H4 (cell line): ENCODE measurements at regions not wholly inside any gene's neighbourhood (a gene's known extent, or its start where the extent isn't known, plus 50 kb on each side); places are given as distances from the start of the nearest gene placed in this dataset.
"Not testable (repeated sequence)": the region's sequence is repeated elsewhere in the genome, so short reads cannot be mapped to it uniquely, and the experiment has no call there.

Source experiments
- DNase-seq: peaks from one replicate; pipeline ENCODE4 v3.0.0-alpha.2; 2015; ENCODE audit warnings: low spot score

DNA sequence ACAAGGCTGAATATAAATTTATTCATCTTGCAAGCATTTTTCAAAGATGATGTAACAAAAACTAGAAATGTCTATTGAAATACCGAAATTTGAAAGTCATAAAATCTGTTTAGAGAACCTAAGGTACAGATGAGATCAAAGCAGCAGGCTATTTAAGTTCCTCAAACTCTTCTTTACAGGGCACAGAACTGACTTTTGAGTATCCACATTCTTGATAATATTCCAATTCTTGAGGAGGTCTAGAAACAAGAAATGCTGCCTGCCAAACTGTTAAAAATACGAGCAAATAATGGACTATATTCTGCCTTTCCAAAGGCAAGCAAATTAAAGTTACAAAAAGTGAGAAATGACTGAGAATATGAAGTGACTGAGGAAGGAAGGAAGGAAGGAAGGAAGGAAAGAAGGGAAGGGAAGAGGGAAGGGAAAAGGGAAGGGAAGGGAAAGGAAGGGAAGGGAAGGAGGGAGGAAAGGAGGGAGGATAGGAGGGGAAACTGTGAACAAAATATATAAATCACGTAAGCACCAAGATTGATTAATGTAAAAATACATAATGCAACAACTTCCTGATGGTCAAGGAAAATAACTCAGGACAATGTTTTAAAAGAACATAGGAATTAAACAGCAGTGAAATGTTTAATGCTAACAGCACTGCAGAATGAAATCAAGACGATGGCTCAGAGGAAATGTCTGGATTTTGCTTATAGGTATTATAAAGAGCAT, 248.9 kb upstream of the HNRNPA3 start:
- DNase-seq = no peak

DNA sequence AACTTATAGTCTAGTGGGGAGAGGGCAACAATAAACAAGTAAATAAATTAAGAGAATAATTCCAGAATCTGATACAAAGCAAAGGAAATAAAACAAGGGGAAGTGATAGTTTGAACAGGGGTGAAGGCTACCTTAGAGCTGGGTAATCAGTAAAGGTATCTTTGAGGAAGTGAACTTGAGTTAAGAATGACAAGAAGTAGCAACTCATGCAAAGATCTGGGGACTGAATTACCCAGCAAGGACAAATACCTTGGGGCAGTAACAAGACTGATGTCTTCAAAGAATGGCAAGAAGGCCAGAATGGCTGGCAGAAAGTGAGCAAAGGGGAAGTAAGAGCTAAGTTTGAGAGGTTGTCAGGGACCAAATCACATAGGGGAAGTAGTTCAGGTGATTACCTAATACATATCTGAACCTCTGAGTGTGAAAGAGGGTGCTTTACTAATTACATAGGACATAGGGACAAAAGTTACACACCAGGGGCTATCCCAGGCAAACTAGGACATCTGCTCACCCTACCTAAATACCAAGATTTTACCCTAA, 244.6 kb upstream of the HNRNPA3 start:
- no peak for DNase-seq

DNA sequence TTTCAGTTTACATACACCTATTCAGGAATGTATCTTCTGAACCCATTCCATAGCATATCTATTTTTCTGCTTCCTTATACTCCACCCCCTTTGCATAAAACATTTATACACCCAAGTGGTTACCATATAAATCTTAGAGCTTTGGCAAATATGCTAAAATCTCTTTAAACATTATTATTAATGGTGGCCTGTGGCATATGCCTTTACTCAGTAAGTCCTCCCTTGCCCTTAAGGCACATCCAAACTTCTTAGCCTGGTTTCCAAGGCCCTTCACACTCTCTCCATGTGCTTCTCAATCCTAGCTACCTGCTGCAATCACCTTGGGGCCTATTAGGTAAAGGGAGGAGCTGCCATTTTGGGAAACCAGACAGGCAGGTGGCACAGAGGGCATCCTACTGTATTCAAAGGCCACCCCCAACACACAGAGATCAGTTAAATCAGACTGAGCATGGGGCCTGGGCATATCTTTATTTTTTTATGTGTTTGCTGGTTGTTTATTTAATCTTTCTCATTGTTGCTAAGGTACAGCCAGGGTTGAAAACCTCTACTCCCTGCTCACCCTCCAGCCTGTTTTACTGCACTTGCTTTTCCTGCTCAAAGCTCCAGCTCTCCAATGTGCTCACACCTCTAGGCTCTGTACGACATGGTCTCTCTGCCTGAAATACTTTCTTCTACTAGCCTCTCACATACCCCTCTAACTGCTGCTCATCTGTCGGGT, 242.8 kb upstream of the HNRNPA3 start:
- no peak for DNase-seq

DNA sequence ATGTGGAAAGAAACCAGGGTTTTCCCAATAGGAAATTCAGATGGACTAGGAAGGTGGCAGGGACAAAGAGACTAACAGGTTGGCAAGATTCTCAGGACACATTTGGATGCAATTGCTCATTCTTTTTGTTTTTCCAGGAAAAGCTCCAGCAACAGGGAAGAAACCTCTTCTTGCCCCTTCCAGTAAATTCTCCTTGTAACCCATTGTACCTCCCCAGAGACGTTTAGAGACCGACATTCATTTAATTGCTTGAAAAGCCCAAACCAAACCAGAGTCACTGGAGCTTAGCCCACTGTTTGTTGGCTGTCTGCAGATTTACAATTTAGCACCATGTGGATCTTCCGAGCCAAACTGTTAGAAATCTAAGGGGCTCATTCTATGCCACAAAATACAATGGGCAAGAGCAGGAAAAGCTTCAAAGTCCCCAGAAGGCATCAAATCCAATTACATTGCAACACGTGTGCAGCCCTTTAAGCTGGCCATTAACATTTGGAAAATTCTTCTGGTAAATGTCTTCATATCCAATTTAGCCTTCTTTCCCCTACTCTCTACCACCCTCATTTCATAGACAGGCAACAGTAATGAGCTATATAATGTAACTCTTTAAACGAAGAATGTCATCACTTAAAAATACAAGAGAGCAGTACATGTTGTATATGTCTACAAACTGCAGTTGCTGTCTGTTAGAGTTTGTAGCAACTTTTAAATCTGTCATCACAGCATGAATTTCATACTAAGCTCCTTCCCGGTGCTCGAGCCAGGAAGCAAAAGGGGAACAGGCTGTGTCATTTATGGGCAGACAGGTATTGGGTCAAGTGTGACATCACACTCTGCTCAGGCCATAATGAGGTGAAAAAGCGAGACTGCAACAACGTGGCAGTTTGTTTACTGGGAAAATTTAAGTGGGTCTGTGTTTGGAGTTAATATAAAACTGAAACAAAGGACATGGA, 235.6 kb upstream of the HNRNPA3 start:
- no peak for DNase-seq

DNA sequence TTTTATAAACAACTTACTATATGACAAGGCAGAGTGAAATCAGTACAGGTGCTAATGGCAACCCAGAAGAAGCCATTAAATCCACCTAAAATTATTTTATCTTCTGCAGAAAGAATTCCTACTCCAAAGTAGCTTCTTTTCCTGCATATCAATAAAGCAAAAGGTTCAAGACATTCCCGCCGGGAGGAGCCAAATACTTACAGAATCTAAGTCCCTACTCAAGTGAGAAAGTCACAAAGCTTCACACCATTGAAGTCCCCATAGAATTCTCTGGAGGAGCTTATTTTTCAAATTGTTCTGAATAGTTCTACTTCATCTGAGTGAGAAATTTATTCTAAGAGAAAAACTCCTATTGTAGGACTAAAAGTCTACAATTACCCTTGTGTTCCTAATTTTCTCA, 233.7 kb upstream of the HNRNPA3 start:
- DNase-seq = no peak

DNA sequence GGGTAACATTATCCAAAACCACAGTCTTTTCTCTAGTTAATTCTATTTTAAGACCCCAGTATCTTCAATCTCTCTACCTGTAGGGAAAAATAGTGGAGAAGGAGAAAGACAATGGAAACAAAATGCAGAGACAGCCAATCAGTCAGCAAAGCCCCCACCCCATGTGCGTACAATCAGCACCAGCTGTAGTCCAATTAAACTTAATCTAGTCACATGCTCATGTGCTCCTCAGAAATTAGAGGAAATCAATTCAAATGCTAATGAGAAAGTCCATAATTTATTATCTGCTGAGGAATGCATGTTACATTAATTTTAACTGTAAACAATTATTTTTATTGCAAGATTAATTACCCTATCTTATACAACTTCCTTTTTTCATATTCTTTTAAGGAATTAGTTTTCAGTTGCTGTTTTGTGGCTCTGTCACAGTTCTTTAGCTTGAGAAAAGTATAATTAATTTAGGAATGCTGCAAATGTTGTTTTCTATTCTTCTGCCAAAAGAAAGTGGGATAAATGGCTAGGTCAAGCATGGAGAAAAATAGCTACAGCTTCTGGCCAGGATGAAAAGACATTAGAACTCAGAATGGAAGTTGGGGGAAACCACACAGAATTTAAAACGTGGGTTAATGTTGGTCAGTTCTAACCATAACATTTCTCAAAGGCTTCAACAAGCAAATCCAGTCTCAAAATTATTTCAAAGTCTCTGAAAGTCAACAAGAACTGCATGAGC, 232.4 kb upstream of the HNRNPA3 start:
- DNase-seq = no peak

DNA sequence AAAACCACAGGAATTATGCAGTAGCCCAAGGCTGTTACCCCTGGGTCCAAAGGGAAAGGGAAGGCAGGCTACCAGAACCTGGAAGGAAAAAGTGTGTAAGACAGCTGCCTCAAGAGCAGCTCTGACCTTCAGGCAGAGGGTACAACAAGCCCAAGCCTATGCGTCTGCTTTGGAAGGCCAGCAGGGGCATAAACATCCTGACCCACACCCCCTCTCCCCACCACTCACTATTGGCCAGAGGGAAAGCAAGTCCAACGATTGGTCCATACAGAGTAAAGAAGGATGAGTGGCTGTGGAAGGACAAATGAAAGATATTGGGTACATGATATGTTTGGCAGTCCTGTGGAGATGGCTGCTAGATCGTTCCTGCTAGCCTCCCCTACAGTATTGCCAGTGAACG, 227.6 kb upstream of the HNRNPA3 start:
- no peak for DNase-seq

DNA sequence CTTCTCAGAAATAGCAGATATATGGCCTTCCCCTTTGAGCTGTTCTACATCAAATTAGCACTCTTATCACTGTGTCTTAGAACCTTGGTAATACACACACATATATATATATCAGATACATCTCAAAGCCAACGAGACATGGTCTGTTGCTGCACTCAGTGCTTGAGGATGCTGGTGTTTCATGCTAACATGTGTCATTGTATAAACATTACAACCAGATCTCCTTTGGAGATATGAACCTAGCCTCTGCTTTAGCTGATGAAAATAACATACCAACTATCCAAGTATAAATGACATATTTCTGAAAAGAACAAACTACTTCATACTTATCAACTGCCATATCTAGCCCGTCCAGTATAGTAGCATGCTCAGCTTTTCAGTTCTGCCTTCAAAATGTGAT, 226.7 kb upstream of the HNRNPA3 start:
- no peak for DNase-seq

DNA sequence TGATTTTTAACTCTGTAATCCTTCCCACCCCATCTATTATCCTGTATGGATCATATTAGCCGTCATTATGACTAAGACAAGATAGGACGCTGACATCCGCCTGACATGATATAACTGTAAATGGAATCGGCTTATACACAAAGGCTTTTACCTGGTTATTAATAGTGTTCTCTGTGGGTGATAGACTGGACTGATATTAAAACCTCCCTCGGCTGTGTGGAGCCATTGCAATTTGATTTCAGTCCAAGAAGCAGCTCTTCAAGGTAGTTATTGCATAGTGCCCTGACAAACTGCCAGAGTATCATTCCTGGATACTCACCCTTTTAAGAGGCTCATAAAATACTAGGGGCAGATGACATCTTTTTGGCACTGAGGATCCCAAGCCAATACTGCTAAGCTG, 226.1 kb upstream of the HNRNPA3 start:
- DNase-seq = no peak

DNA sequence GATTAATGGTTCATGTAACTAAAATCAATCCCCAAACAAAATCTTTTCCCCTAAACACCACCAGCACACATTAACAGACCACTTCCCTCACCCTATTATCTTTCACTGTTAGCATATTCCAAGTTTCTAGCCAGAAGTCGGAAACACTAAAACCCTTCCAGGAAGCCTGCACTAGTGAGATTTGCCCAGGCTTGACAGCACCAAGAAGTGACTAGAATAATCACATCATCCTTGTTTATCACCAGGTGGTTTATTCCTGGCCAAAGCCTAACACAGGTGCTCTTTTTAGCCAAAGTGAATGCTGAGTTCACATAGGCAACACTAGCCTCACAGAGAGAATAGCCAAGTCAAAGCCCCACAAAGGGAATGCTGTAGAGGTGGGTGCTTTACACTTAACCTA, 221.2 kb upstream of the HNRNPA3 start:
- no peak for DNase-seq

DNA sequence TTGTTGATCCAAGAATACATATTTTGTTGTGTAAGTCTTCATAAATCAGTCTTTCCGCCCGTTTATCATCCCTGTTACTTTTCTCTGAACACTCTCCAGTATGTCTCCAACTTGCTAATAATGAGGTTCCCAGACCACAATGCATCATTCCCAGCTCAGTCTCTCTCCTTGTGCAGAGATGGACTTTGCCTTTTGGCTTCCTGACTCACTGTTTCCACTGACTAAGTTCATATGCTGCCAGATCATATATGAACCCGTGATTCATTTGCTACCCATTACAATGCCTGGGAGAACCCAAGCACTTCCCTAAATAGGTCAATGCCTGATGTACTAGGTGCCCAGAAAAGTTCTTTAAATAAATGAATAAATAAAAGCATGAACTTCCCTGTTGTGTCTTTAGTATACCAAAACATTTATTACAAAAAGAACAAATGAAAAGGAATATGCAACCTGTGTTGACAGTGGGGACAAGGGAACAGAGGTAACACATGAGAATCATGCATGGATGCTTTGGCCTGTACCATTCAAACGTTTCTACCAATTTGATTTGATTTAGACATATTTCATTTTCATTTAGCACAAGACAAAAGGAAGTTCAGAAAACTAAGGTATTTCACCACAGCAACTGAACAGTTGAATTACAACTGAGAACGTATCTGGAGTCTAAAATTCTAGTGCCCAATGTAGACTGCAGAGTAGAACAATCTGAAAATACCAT, 215.4 kb upstream of the HNRNPA3 start:
- DNase-seq = peak; percentile 76

DNA sequence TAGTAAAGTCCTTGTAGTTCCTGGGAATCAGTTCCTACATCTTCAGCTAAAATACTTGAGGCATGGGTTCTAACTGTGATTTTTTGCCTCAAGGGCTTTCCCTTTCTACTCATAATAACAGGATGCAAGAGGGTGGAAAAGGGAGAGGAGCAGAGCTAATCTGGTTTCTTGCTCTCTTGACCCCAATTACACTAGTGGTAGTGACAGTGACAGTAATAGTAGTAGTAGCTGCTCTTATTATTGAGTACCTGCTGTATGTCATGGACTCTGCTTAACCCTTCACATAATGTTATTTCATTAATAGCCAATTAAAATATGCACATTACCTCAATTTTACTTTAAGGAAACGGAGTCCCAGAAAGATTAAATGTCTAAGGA, 214.8 kb upstream of the HNRNPA3 start:
- no peak for DNase-seq

DNA sequence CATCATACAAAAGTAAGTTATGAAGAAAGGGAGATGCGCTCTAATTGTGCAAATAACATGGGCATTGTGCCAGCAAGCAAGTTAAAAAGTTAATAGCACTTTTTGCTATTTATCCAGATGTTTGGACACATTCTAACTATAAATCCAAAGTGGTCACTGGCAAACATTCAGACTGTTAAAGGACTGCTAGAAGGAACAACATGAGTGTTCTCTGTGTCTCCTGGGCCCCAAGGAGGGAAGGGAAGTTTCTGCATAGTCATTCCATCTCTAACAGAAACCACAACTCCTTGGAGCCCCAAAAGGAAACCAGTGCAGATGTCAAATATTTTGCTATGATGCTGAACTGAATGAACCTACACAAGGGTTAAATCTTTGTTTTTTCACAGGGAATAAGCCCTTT, 213.3 kb upstream of the HNRNPA3 start:
- DNase-seq = peak; percentile 63

DNA sequence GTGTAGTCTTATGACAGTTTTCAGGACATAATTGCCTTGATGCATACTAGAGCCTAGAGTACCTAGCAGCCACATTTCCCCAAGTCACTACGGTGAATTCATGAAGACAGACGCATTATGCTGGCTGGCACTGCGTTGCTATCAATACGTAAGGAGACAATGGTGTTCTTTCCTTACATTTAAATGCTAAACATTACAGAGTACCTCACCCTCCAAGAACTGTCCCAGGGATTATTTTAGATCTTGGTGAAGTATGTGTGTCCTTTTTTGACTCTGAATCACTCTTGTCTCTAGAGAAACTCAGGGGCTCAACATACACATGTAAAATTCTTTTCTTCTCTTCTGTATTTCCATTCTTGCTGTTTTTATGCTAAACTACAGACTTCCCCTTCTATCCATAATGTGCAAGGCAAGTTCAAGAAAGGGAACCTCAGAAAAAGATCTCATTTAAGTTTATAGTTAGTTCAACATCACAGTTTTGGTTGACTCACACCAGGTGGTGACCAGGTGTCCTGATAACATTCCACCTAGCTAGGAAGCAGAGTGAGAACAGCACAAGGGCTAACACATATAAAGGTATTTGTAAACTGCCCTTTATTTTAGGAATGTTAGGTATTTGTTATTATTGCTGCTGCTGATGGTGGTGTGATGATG, 212.4 kb upstream of the HNRNPA3 start:
- DNase-seq = no peak

DNA sequence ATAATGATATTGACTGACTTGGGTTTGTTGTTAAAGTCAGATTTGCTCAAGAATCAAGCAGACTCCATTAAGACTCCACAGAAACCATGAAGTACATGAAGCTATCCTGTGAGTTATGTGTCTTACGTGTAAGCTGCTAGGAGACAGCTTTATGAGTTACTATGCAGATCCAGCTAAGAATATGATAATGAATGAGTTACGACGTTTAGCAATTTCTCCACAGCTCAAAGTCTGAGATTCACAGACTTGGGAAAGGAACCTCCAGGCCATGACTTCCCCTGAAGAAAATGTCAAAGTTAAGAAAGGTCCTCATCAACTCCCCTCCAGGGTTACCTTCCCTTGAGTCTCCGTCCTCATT, 211.9 kb upstream of the HNRNPA3 start:
- DNase-seq = no peak

DNA sequence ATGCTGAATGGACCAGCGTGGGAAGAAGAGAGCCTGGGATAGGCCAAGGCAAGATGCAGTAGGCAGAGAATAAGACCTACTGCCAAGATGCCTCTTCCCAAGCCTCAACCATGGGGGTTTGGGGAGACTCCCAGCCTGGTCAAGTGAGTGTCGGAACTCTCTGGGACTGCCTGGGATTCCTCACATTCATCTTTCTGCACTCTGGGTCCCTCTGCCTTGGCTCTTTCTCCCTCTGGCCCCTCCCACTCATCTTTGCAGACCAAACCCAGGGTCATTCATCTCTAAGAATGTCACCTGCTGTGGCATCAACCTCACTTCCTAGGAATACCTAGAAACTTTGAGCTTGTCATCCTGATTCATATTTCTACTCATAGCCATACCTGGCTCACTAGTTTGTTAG, 211.3 kb upstream of the HNRNPA3 start:
- DNase-seq = no peak

DNA sequence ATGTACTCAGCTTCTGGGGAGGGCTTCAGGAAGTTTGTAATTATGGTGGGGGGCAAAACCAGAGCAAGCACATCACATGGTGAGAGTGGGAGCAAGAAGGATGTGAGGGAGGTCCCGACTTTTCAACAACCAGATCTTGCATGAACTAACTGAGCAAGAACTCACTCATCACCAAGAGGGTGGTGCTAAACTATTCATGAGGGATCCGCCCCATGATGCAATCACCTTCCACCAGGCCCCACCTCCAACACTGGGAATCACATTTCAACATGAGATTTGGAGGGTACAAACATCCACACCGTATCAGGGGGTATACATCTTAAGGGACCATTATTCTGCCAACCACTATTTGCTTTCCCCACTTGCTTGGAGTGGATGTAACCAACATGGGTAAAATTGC, 209.6 kb upstream of the HNRNPA3 start:
- no peak for DNase-seq

DNA sequence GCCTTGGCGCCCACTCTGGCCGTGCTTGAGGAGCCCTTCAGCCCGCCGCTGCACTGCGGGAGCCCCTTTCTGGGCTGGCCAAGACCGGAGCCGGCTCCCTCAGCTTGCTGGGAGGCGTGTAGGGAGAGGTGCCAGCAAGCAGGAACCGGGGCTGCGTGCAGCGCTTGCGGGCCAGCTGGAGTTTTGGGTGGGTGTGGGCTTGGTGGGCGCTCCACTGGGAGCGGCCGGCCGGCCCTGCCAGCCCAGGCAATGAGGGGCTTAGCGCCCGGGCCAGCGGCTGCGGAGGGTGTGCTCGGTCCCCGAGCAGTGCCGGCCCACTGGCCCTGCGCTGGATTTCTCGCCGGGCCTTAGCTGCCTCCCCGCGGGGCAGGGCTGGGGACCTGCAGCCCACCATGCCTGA, 204.9 kb upstream of the HNRNPA3 start:
- DNase-seq = not testable (repeated sequence)

DNA sequence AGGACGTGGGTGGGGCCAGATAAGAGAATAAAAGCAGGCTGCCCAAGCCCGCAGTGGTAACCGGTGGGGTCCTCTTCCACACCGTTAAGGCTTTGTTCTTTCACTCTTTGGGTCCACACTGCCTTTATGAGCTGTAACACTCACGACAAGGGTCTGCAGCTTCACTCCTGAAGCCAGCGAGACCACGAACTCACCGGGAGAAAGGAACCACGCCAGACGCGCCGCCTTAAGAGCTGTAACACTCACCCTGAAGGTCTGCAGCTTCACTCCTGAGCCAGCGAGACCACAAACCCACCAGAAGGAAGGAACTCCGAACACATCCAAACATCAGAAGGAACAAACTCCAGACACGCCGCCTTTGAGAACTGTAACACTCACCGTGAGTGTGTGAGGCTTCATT, 203.9 kb upstream of the HNRNPA3 start:
- DNase-seq = not testable (repeated sequence)

DNA sequence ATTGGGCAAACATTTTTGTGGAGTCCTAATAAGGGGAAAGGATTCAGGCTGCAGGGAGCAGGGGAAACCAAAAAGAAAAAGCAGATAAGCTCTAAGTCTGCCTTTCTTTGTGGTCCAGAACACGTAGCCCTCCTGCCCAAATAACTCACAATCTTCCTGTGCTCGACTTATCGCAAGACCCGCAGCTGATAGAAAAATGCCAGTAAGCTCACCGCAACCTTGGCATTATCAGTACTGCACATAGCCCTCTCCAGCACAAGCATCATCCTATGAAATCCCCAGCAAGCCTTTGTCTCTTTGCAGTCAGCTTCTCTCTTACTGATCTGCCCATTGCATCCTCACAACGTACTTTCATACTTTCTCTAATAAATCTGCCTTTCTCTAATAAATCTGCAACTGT, 202.4 kb upstream of the HNRNPA3 start:
- no peak for DNase-seq

DNA sequence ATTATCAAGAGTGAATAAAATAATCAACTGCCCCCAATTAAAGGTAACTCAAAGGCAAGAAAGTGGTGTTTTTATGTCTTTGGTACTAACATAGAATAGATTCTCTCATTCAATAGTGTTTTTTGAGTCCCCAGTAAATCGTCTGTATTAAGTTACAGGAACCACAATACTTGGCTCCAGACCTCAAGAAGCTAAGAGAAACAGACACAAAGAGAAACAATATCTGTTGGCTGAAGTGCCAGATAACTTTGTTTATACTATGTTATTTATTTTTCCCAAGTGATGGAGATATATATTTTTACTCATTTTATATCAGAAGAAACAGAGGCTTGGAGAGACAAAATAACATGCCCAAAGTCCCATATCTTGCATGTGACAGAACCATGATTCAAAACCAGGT, 201.7 kb upstream of the HNRNPA3 start:
- DNase-seq = no peak
